Nephron progenitor cell (in vitro differentiated cells): ENCODE measurements at regions not wholly inside any gene's neighbourhood (a gene's known extent, or its start where the extent isn't known, plus 50 kb on each side); places are given as distances from the start of the nearest gene placed in this dataset.

Source experiments
- DNase-seq: peaks from one replicate; pipeline ENCODE4 v3.0.0; 2021
- H3K27ac Mint-ChIP-seq: 2 replicates; pipeline ENCODE4 v1.8.0; 2021; ENCODE audit warnings: mild to moderate bottlenecking, moderate library complexity, mixed read lengths
- H3K27me3 Mint-ChIP-seq: 2 replicates; pipeline ENCODE4 v1.8.0; 2021; ENCODE audit warnings: mild to moderate bottlenecking, low read depth, mixed read lengths; ENCODE audit not compliant: poor library complexity
- H3K36me3 Mint-ChIP-seq: 2 replicates; pipeline ENCODE4 v1.8.0; 2021; ENCODE audit warnings: low read depth, mixed read lengths
- H3K4me1 Mint-ChIP-seq: 2 replicates; pipeline ENCODE4 v1.8.0; 2021; ENCODE audit warnings: mixed read lengths
- H3K4me3 Mint-ChIP-seq: 2 replicates; pipeline ENCODE4 v1.8.0; 2021; ENCODE audit warnings: mild to moderate bottlenecking, moderate library complexity, mixed read lengths
- H3K9me3 Mint-ChIP-seq: 2 replicates; pipeline ENCODE4 v1.8.0; 2021; ENCODE audit warnings: mild to moderate bottlenecking, moderate library complexity, mixed read lengths
- CTCF ChIP-seq: fragments of 200-600 bp; sonication (generic); IDR thresholded peaks from 2 replicates; pipeline ENCODE4 v1.5.0; 2021; ENCODE audit warnings: antibody characterized with exemption

- peak overlapping the region; percentile 40 for H3K27ac Mint-ChIP-seq
- DNase-seq, result no peak
- no peaks in the 10 kb centered on the region for H3K36me3 Mint-ChIP-seq
- no peak overlapping the region for H3K4me3 Mint-ChIP-seq
- peaks cover 25% of the 10 kb centered on the region for H3K4me1 Mint-ChIP-seq
- H3K27me3 Mint-ChIP-seq, result peaks cover 4% of the 10 kb centered on the region
- no peaks in the 10 kb centered on the region for H3K9me3 Mint-ChIP-seq
- no peak for TF ChIP-seq CTCF
Measured at GRCh38 chr17:71147906-71148305, 972.9 kb upstream of the SOX9 start.

GRCh38 chr17:71149607-71150006 is 971.2 kb upstream of the SOX9 start:
- no peaks in the 10 kb centered on the region for H3K9me3 Mint-ChIP-seq
- peaks cover 25% of the 10 kb centered on the region for H3K4me1 Mint-ChIP-seq
- TF ChIP-seq CTCF, result no peak
- H3K36me3 Mint-ChIP-seq, result no peaks in the 10 kb centered on the region
- DNase-seq, result no peak
- peaks cover 4% of the 10 kb centered on the region for H3K27me3 Mint-ChIP-seq
- H3K27ac Mint-ChIP-seq, result no peak overlapping the region
- H3K4me3 Mint-ChIP-seq, result no peak overlapping the region

DNA sequence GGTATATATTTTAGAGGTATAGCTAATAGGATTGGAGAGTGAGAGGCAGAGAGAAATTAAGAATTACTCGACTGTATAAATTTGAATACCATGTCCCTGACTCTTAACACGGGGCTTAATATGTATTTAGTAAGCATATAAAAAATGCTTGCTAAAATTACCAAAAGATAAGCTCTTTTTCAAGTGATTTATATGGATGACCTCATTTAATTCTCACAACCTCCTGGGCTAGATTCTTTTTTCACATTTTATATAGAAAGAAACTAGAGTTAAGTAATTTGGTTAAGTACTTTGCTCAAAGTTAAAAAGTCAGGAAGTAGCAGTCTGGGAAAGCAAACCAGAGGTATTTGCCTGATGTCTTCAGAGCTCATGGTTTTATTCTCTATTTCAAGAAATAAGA is 963.5 kb upstream of the SOX9 start:
- DNase-seq, result no peak
- no peak overlapping the region for H3K27ac Mint-ChIP-seq
- no peaks in the 10 kb centered on the region for H3K36me3 Mint-ChIP-seq
- peaks cover 2% of the 10 kb centered on the region for H3K27me3 Mint-ChIP-seq
- H3K4me3 Mint-ChIP-seq, result no peak overlapping the region
- no peak for TF ChIP-seq CTCF
- no peaks in the 10 kb centered on the region for H3K4me1 Mint-ChIP-seq
- H3K9me3 Mint-ChIP-seq, result no peaks in the 10 kb centered on the region

- no peak for DNase-seq
- Mint-ChIP-seq H3K4me1 (peaks cover 5% of the 10 kb centered on the region), H3K27me3 (peaks cover 2% of the 10 kb centered on the region), H3K9me3 (no peaks in the 10 kb centered on the region), H3K4me3 (no peak overlapping the region), H3K27ac (no peak overlapping the region), H3K36me3 (no peaks in the 10 kb centered on the region)
- no peak for TF ChIP-seq CTCF
Measured at GRCh38 chr17:71158437-71158836, 962.4 kb upstream of the SOX9 start.

DNA sequence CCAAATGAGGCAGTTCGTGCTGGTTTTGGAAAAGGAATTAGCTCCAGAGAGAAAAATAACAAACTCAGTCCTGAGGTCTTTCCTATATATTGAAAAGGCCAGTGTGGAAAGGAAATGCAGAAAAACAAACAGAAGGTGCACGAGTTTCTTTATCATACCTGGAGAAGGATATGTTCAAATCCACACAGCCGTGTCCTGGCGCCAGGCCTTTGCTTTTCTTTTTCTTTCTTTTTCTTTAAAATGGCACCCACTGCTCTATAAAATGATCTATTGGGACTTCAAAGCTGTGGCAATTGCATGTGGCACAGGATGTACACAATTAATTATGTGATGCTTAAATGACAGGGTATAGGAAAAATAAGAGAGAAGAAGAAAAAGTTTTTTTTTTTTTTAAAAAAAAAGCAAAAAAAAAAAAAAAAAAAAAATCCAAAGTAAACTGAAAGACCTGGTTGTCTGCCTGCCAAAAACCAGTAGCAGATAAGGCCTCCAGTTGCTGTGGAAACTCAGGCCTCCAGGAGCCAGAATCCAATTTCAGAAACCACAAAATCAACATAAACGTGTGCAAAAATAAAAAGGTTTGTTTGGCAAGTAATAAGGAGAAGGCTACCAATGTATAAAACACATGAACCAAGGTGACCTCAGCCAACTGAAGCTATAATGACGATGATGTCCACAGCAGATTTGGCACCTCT is 957.6 kb upstream of the SOX9 start:
- no peak for DNase-seq
- no peaks in the 10 kb centered on the region for H3K9me3 Mint-ChIP-seq
- H3K27me3 Mint-ChIP-seq, result peaks cover 5% of the 10 kb centered on the region

More for the DNA sequence above, 957.6 kb upstream of the SOX9 start:
- Mint-ChIP-seq H3K27ac (no peak overlapping the region), H3K4me3 (no peak overlapping the region), H3K36me3 (no peaks in the 10 kb centered on the region), H3K4me1 (peaks cover 10% of the 10 kb centered on the region)
- no peak for TF ChIP-seq CTCF
